Natural killer cell treated with Interleukin-12 subunit alpha and Interleukin-12 subunit beta and Interleukin-15 and Interleukin-18, amount 100 ng/mL, for 72 hours (primary cell): ENCODE measurements at regions not wholly inside any gene's neighbourhood (a gene's known extent, or its start where the extent isn't known, plus 50 kb on each side); places are given as distances from the start of the nearest gene placed in this dataset.
"Not testable (repeated sequence)": the region's sequence is repeated elsewhere in the genome, so short reads cannot be mapped to it uniquely, and the experiment has no call there.

ENCODE experiments used
- ATAC-seq, 2 donors: fragments of 150-1000 bp; cut with Tn5 transposase in 1 of 2; sonication (Bioruptor Pico), chemical (Tn5 transposase) in 1 of 2; 2 replicates each; pipeline ENCODE4 v1.10.0; 2021
- DNase-seq: peaks from one replicate; pipeline ENCODE4 v3.0.0; 2022; ENCODE audit warnings: low spot score
- H3K27ac Mint-ChIP-seq, 2 donors: 1 replicate in 1 of 2; 2 replicates in 1 of 2; pipeline ENCODE4 v1.8.0; 2022; ENCODE audit warnings: mixed read lengths in 2 of 2, mild to moderate bottlenecking in 1 of 2, moderate library complexity in 1 of 2
- H3K27me3 Mint-ChIP-seq, 2 donors: 1 replicate in 1 of 2; 2 replicates in 1 of 2; pipeline ENCODE4 v1.8.0; 2022; ENCODE audit warnings: mixed read lengths in 2 of 2
- H3K36me3 Mint-ChIP-seq: one replicate; pipeline ENCODE4 v1.8.0; 2022; ENCODE audit warnings: mixed read lengths
- H3K4me1 Mint-ChIP-seq, 2 donors: 1 replicate in 1 of 2; 2 replicates in 1 of 2; pipeline ENCODE4 v1.8.0; 2022; ENCODE audit warnings: low read depth in 2 of 2, mixed read lengths in 2 of 2, mild to moderate bottlenecking in 1 of 2
- H3K4me3 Mint-ChIP-seq: one replicate; pipeline ENCODE4 v1.8.0; 2022; ENCODE audit warnings: mixed read lengths
- H3K9me3 Mint-ChIP-seq: 2 replicates; pipeline ENCODE4 v1.8.0; 2022; ENCODE audit warnings: mixed read lengths

DNA sequence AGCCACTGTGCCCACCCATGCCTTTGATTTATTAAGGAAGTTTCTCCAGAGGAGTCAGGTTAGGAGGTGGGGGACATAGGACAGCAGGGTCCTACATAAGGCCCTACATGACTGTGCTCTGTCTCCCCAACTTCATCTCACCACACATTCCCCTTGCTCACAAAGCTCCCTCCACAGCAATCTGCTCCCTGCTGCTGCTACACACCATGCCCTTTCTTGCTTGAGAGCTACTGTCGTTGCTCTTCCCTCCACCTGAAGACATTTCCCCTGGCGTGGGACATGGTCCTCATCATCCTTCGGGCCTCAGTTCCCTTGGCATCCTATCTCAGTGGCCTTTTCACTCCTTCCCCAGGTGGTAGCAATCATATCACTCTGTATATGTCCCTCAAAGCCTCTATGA lies 75.9 kb upstream of the DAPK1 start:
- DNase-seq (no peak), ATAC-seq (no peak)
- Mint-ChIP-seq H3K4me1 (peaks cover 0 to 4% of the 10 kb centered on the region in 2 donors), H3K36me3 (no peaks in the 10 kb centered on the region), H3K27ac (no peak overlapping the region), H3K9me3 (no peaks in the 10 kb centered on the region), H3K4me3 (no peak overlapping the region), H3K27me3 (peaks cover 0 to 7% of the 10 kb centered on the region in 2 donors)

DNA sequence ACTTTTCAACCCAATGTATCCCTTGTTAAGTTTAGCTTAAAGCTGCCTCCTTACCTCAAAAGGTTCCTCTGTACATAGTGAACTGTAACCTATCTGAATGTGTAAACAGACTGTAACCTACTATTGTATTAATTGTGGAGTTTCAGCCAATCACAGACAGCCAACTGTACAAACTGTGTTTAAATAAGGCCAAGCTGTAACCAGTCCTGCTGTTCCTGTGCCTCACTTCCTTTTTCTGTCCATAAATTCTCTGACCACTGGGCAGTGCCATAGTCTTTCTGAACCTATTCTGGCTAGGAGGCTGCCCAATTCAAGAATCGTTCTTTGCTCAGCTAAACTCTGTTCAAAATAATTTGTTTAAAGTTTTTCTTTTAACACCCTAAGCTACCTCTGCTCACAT lies 74.7 kb upstream of the DAPK1 start:
- H3K4me1 Mint-ChIP-seq = peaks cover 0 to 4% of the 10 kb centered on the region in 2 donors
- H3K4me3 Mint-ChIP-seq = no peak overlapping the region
- no peaks in the 10 kb centered on the region for H3K9me3 Mint-ChIP-seq
- no peaks in the 10 kb centered on the region for H3K36me3 Mint-ChIP-seq
- ATAC-seq = no peak
- H3K27me3 Mint-ChIP-seq = peaks cover 0 to 7% of the 10 kb centered on the region in 2 donors
- H3K27ac Mint-ChIP-seq = no peak overlapping the region
- no peak for DNase-seq

DNA sequence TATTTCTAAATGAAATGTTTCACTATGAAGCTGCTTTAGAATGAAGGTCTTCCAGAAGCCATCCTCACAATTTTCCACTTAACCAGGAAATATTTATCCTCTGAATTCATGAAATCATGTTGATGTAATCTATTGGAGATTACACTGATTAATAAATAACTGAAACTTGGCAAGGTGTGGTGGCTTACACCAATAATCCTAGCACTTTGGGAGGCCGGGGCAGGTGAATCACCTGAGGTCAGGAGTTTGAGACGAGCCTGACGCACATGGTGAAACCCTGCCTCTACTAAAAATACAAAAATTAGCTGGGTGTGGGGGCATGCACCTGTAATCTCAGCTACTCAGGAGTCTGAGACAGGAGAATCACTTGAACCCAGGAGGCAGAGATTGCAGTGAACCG lies 73.8 kb upstream of the DAPK1 start:
- not testable (repeated sequence) for H3K36me3 Mint-ChIP-seq, H3K27ac Mint-ChIP-seq, DNase-seq, H3K27me3 Mint-ChIP-seq, H3K9me3 Mint-ChIP-seq, H3K4me3 Mint-ChIP-seq, ATAC-seq, H3K4me1 Mint-ChIP-seq

DNA sequence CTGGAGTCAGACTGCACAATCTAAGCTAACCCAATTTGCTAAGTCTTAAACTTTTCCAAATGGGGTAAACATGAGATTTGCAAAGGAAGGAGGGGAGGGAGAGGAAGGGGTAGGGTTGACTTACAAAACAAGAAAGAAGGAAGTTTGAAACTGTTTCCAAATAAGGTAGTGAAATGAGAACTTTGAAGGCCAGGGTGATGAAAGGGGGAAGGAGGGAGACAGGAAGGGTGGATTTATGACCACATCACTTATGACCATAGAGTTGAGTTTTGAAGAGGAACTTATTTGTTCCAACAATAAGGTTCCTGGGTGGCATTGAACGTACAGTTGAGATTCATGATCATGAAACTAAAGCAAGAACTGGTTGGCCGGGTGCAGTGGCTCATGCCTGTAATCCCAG lies 72.5 kb upstream of the DAPK1 start:
- Mint-ChIP-seq H3K36me3 (no peaks in the 10 kb centered on the region), H3K27ac (no peak overlapping the region), H3K27me3 (peaks cover 0 to 7% of the 10 kb centered on the region in 2 donors), H3K4me1 (peaks cover 0 to 4% of the 10 kb centered on the region in 2 donors), H3K4me3 (no peak overlapping the region), H3K9me3 (no peaks in the 10 kb centered on the region)
- ATAC-seq (no peak), DNase-seq (no peak)

DNA sequence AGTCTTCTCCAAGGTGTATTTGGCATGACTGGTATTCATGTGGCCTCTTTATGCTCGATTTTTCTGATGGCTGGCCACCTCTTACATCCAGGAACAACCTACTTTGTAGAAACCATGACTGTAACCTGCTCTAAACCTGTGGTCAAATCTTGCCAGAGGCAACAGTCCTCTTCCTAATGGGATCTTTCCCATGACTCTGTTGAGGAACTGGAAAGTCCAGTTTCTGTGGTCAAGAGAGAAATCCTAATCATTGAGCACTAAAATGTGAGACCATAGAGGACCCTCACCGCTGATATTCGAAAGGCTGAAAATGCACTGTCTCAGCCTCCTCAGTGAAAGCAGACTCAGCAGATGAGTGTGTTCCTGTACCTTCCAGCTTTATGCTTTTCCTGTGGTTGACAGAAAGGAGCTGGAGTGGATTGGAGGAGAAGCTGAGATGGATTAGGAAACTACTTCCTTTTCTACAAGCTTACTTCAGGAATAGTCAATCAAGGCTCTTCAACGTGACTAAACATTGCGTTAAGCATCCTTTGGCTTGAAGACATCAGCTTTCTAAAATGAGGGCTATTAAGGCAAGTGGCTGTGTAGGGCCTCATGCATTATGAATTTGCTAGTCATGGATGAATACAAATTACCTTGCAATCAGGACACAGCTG lies 69.7 kb upstream of the DAPK1 start:
- Mint-ChIP-seq H3K4me3 (no peak overlapping the region), H3K36me3 (no peaks in the 10 kb centered on the region), H3K27me3 (peaks cover 0 to 9% of the 10 kb centered on the region in 2 donors), H3K9me3 (no peaks in the 10 kb centered on the region), H3K27ac (no peak overlapping the region), H3K4me1 (peaks cover 0 to 7% of the 10 kb centered on the region in 2 donors)
- no peak for DNase-seq
- no peak for ATAC-seq

DNA sequence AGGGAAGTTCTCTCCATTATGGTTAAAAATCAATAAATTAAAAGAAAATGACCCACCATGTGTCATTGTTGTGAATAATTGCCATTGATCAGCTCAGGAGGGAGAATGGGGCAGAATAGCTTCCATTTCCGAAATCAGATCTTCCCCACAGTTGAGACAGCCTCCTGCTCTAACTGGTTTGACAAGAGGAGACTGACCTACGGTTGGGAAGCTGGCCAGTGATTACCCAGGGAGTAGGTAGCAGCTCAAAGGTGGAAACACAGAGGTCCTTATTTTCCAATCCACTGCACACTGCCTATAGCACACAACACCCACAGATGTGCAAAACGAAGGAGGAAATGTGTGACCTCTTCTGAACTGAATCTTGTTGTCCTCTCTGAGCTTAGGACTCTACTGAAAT lies 69.0 kb upstream of the DAPK1 start:
- no peaks in the 10 kb centered on the region for H3K9me3 Mint-ChIP-seq
- DNase-seq (no peak), ATAC-seq (no peak)
- H3K4me1 Mint-ChIP-seq = peaks cover 0 to 7% of the 10 kb centered on the region in 2 donors
- no peak overlapping the region for H3K4me3 Mint-ChIP-seq
- H3K27me3 Mint-ChIP-seq = peaks cover 0 to 12% of the 10 kb centered on the region in 2 donors
- H3K36me3 Mint-ChIP-seq = no peaks in the 10 kb centered on the region
- H3K27ac Mint-ChIP-seq = no peak overlapping the region

DNA sequence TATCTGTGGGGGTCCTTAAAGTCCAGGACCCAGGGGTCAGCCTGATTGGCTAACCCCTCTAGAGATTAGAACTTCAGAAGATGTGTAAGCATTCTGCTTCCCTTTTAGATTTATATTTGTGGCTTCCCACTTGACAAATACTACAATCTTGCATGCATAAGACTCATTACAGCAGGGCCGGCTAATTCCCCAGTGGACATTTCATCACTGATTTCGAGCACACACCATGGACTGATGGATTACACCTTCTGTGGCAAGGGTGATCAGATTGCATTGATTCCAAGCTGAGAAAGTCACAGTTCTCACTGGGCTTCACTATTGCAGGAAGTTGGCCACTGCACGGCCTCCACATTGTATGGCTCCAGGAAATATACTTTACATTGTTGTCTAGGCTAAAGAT lies 65.8 kb upstream of the DAPK1 start:
- ATAC-seq (no peak), DNase-seq (no peak)
- H3K4me1 Mint-ChIP-seq = peaks cover 0 to 3% of the 10 kb centered on the region in 2 donors
- H3K27ac Mint-ChIP-seq = no peak overlapping the region
- H3K9me3 Mint-ChIP-seq = no peaks in the 10 kb centered on the region
- peaks cover 0 to 13% of the 10 kb centered on the region in 2 donors for H3K27me3 Mint-ChIP-seq
- H3K4me3 Mint-ChIP-seq = no peak overlapping the region
- H3K36me3 Mint-ChIP-seq = no peaks in the 10 kb centered on the region

DNA sequence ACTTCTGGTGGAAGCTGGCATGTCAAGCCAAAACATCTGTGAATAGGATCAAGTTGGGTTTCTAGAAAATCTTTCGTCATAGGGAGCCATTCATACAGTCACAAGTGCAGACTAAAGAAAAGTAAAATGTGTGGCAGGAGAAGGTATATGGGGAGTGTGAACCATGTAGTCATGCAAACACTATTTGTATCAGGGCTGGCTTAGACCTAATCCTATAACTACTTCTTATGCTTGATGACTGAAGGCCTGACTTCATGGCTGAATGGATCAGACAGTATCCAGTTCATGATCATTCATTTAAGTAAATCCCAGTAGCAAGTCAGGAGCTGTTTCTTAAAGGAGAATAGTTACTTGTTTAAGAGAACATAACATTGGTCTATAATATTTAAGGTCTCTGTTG lies 63.8 kb upstream of the DAPK1 start:
- DNase-seq (no peak), ATAC-seq (no peak)
- Mint-ChIP-seq H3K9me3 (no peaks in the 10 kb centered on the region), H3K4me3 (no peak overlapping the region), H3K27ac (no peak overlapping the region), H3K36me3 (no peaks in the 10 kb centered on the region), H3K27me3 (peaks cover 0 to 13% of the 10 kb centered on the region in 2 donors), H3K4me1 (peaks cover 0 to 3% of the 10 kb centered on the region in 2 donors)

DNA sequence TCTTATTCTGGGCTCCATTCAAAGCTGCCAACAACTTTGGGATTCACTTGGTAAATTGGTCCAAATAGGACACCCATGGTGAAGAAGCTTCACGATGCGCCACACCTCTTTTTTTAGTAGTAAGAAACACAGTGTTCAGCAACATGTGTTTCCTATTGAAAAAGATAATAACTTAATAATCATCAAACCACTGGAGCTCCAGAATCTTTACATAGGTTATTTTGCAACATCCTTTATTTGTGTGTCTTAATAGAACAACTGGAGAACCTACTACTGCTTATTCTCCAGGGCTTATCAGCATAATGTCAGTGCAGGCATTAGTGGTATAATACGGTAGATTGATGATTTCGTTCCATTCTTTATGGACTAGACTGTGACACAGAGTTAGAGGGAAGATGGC lies 63.3 kb upstream of the DAPK1 start:
- peaks cover 0 to 3% of the 10 kb centered on the region in 2 donors for H3K4me1 Mint-ChIP-seq
- DNase-seq = no peak
- no peak for ATAC-seq
- no peaks in the 10 kb centered on the region for H3K36me3 Mint-ChIP-seq
- no peaks in the 10 kb centered on the region for H3K9me3 Mint-ChIP-seq
- peaks cover 0 to 13% of the 10 kb centered on the region in 2 donors for H3K27me3 Mint-ChIP-seq
- H3K4me3 Mint-ChIP-seq = no peak overlapping the region
- H3K27ac Mint-ChIP-seq = no peak overlapping the region

DNA sequence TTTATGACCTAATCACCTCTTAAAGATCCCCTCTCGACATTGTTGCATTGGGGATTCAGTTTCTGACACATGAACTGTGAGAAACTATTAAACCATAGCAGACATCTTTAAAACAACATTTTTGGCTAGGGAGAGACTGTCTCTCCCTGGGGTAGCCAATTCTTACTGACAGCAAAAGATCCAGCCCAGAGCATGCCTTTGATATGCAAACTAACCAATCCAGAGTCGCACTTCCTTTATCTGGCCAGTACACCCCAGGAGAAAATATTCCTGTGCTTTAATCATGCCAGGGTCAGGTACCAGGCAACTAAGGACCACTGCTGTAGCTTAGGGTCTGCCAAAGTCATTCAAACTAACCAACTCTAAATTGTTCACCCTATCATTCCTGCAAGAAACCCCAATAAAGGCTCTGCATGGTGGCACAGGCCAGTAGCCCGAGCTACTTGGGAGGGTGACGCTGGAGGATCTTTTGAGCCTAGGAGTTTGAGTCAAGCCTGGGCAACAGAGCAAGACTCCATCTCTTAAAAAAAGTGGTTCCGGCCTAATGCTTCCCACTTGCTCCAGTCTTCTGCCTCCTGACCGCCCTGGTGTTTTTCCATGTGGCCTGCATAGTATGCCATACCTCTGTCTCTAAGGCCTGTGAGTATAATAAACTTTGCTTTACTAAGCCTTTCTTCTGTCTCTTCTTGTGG lies 62.3 kb upstream of the DAPK1 start:
- H3K4me3 Mint-ChIP-seq = no peak overlapping the region
- no peak for ATAC-seq
- no peak for DNase-seq
- H3K36me3 Mint-ChIP-seq = no peaks in the 10 kb centered on the region
- H3K27ac Mint-ChIP-seq = no peak overlapping the region
- H3K9me3 Mint-ChIP-seq = no peaks in the 10 kb centered on the region
- peaks cover 0 to 13% of the 10 kb centered on the region in 2 donors for H3K27me3 Mint-ChIP-seq
- peaks cover 0 to 3% of the 10 kb centered on the region in 2 donors for H3K4me1 Mint-ChIP-seq

DNA sequence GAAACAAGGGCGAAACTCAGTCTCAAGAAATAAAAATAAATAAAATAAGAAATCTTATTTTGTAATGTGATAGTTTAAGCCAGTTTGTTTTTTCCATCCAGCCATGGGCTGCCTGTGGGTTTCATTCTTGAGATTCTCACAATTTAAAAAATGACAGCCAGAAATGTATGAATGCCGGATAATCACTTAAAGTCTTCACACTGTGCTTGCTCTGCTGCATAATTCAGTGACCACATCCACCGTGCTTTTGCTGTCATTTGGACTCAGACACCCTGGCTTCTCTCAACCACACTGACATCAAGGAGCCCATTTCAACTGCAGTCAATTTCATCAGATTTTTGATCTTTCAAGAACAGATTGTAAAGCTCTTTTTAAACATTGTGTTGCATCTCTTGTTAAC lies 61.0 kb upstream of the DAPK1 start:
- Mint-ChIP-seq H3K27me3 (peaks cover 0 to 5% of the 10 kb centered on the region in 2 donors), H3K9me3 (no peaks in the 10 kb centered on the region)

DNA sequence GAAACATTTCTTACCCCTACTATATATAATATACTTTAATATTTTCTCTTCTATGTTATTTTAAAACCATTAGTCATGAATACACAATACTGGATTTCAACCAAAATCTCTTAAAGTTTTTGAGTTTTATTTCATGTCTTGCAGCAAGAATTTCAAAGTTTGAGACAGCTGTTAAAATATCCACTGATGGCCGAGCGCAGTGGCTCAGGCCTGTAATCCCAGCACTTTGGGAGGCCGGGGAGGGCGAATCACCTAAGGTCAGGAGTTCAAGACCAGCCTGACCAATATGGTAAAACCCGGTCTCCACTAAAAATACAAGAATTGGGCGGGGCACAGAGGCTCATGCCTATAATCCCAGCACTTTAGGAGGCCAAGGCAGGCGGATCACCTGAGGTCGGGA lies 59.7 kb upstream of the DAPK1 start:
- DNase-seq = no peak
- Mint-ChIP-seq H3K4me1 (no peaks in the 10 kb centered on the region), H3K27ac (no peak overlapping the region), H3K9me3 (no peaks in the 10 kb centered on the region), H3K27me3 (peaks cover 0 to 4% of the 10 kb centered on the region in 2 donors), H3K36me3 (no peaks in the 10 kb centered on the region), H3K4me3 (no peak overlapping the region)
- ATAC-seq = no peak

More for the DNA sequence above, 61.0 kb upstream of the DAPK1 start:
- ATAC-seq = no peak
- Mint-ChIP-seq H3K36me3 (no peaks in the 10 kb centered on the region), H3K27ac (no peak overlapping the region), H3K4me3 (no peak overlapping the region), H3K4me1 (no peaks in the 10 kb centered on the region)
- DNase-seq = no peak

DNA sequence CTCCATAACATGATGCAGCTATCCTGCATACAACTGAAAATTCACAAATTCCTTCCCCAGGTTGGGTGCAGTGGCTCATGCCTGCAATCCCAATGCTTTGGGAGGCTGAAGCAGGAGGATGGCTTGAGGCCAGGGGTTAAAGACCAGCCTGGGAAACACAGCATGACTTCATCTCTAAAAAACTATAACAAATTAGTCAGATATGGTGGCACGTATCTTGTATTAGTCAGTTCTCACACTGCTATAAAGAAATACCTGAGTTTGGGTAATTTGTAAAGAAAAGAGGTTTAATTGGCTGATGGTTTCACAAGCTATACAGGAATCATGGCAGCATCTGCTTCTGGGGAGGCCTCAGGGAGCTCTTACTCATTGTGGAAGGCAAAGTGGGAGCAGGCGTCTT lies 56.4 kb upstream of the DAPK1 start:
- DNase-seq (no peak), ATAC-seq (no peak)
- no peaks in the 10 kb centered on the region for H3K36me3 Mint-ChIP-seq
- H3K4me1 Mint-ChIP-seq = peaks cover 7 to 12% of the 10 kb centered on the region in 2 donors
- H3K9me3 Mint-ChIP-seq = peaks cover under 1% of the 10 kb centered on the region
- no peak overlapping the region for H3K27ac Mint-ChIP-seq
- H3K27me3 Mint-ChIP-seq = peaks cover 0 to 7% of the 10 kb centered on the region in 2 donors
- H3K4me3 Mint-ChIP-seq = no peak overlapping the region

DNA sequence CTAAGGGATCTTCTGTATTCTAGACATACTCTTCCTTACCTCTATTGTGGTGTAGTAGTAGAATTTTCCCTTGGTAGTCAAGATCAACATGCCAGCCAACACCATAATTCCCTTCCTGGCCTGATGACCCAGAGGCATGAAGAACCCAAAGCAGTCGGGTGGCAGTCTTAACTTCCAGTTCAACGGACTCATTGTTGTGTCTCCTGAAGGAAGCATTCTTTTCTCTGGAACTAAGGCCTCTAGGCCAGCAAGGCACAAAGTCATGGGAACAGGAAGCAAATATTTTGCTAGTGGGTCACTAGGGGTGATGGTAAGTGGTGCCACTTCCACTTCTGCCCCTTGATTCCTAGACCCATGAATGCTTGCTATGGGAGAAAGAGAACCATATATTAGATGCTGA lies 55.2 kb upstream of the DAPK1 start:
- Mint-ChIP-seq H3K9me3 (peaks cover 3% of the 10 kb centered on the region), H3K27ac (no peak overlapping the region), H3K27me3 (peaks cover 0 to 7% of the 10 kb centered on the region in 2 donors), H3K4me1 (peaks cover 11 to 19% of the 10 kb centered on the region in 2 donors), H3K4me3 (no peak overlapping the region), H3K36me3 (no peaks in the 10 kb centered on the region)
- ATAC-seq (no peak), DNase-seq (no peak)
